GM19025 (cell line): ENCODE measurements at regions not wholly inside any gene's neighbourhood (a gene's known extent, or its start where the extent isn't known, plus 50 kb on each side); places are given as distances from the start of the nearest gene placed in this dataset.

Experiments used
- ATAC-seq: cut with Tn5 transposase; IDR thresholded peaks from one replicate; pipeline ENCODE4 v1.9.1; 2021; ENCODE audit warnings: mild to moderate bottlenecking, low read depth, moderate library complexity; ENCODE audit not compliant: unreplicated experiment

DNA sequence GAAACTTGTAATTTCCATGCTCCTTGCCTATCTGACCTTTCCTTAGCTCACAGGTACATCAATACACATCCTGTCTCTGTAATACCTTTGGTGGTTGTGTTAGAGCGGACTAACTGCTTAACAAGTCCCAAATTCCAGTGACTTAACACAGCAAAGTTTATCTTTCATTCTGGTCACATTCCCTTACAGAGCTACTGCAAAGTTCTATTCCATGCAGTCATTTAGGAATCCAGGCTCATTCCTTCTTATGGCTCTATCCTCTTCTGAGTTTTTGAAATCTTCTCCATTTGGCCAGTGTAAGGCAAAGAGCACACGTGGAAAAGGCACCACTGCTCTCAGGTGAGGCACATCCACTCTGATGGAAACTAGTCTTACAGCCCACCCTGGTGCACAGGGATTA, 238.6 kb upstream of the ANKRD55 start:
- ATAC-seq, result no peak

- ATAC-seq, result no peak
Observed at GRCh38 chr5:56470007-56470406, 236.9 kb upstream of the ANKRD55 start.

DNA sequence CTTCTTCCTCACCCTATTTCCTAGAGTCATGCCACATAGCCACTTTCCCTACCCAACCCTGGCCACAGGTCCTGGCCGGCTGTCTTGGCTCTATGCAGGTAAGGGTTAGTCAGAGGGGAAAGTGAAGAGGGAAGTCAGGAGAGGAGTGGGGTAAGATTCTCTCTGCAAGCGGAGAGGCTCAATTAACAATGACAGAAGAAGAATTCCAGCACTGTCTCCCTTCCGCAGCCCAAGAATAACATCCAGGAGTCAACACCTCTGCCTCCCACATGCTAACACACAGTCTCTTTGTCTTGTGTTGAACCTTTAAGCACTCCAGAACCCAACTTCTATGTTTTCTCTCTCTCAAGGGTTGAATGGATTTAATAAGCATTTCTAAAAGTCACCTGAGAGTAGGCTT, 235.1 kb upstream of the ANKRD55 start:
- ATAC-seq, result no peak

DNA sequence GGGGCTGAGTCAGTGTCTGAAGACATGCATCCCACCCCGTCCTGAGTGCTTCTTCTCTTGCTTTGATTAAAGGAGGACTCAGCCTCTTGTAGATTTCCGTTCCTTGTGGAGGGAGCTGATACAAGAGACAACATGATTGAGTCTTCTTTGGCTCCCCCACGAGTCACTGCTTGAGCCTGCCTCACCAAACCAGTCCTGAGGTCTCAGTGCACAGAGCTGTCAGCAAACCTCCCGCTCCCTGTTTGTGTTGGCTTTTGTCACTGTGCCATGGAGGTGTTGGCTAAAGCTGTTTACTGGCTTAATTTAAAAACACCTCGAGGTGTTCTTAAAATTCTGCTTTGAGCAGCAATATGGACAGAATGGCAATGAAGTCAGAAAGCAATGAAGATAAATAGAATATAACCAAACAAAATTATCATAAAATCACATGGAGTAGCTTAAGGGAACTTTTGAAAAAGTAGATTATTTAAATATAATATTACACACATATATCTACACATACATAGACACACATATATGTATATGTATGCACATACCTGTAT, 234.1 kb upstream of the ANKRD55 start:
- ATAC-seq, result no peak

GRCh38 chr5:56466136-56466816, 233.1 kb upstream of the ANKRD55 start:
- ATAC-seq, result no peak

GRCh38 chr5:56465769-56466135, 232.6 kb upstream of the ANKRD55 start:
- ATAC-seq, result no peak

DNA sequence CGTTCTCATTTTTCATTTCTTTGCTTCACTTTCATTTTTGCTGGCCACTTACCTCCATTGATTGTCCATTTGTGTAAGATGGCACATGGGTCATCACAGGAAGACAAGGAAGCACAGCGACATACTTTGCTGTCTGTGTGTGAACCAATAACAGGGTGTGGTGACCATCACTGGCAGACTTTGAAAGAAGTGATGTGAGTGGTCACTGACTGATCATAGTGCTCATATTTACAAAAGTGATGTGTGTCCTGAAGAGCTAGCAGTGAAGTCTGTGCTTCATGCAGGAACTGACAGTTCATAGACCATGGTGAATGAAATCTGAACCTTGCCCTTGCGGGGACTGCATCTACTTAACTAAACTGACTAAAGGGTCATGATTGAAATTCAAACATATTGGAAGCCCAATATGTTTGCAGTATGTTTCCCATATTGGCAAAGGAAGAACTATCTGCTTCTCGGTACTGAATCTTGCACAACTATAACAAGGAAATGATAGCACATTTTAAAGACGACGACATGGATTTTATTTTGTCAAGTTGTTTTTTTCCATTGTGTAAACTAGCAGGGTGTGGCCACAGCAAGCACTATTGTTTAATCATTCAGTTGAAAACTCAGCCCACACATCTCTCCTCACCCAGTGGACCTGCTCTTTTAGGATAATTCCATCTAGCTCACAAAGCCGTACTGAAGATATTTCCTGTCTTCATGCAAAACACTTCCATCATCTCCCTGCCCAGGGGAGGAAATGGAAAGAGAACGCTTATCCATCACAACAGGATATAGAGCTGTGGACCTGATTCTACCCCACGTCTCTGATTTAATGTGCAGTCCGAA, 232.0 kb upstream of the ANKRD55 start:
- ATAC-seq, result no peak

DNA sequence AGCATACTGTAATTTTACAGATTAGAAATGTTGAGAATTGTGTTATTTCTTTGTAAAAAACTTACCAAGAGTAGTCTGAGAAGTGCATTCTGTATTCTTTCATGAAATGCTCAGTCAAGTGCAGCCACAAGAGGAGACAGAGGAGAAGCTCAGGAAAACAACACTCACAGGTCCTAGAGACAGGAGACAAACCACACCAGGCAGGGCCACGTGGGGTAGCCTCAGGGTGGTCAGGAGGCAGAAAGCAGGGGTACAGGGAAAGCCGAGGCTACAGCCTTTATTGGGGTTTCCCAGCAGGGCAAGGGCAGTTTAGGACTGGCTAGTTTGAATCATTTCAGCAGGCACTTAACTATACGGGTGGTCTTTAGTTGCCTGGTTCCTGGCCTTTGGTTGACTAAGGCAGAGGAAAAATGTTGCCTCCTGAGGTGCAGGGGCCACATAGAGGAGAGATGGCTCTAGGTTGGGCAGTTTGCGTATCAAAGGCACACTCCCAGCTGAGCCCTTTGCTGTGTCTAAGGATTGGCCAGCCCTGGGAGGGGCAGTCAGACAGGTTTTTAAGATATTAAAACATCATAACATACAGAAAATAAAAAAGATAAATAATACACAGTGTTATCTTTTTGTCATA, 230.9 kb upstream of the ANKRD55 start:
- no peak for ATAC-seq

GRCh38 chr5:56461584-56461983, 228.5 kb upstream of the ANKRD55 start:
- ATAC-seq, result no peak

DNA sequence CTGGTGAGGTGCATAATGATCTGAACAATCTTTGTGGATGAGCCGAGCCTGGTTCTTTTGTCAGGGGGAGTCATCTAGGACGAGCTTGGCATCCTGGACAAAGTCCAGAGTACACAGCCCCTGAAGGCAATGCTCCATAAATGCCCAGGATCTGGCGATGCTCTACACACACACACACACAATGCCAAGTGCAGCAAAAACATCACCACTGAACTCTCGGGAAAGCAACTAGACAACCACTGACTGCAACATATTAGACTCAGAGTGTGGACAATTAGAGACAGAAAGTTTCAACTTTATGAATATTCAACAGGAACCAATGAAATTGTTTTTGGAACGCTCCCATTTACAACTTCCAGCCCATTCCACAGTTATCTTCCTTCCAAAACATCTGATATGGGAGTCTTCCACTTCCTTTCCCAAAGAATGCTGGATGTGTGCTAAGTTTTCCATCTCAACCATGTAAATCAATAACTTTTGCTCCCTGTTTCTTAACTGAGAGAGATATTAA, 227.6 kb upstream of the ANKRD55 start:
- no peak for ATAC-seq

GRCh38 chr5:56460195-56460546, 227.0 kb upstream of the ANKRD55 start:
- ATAC-seq, result no peak

DNA sequence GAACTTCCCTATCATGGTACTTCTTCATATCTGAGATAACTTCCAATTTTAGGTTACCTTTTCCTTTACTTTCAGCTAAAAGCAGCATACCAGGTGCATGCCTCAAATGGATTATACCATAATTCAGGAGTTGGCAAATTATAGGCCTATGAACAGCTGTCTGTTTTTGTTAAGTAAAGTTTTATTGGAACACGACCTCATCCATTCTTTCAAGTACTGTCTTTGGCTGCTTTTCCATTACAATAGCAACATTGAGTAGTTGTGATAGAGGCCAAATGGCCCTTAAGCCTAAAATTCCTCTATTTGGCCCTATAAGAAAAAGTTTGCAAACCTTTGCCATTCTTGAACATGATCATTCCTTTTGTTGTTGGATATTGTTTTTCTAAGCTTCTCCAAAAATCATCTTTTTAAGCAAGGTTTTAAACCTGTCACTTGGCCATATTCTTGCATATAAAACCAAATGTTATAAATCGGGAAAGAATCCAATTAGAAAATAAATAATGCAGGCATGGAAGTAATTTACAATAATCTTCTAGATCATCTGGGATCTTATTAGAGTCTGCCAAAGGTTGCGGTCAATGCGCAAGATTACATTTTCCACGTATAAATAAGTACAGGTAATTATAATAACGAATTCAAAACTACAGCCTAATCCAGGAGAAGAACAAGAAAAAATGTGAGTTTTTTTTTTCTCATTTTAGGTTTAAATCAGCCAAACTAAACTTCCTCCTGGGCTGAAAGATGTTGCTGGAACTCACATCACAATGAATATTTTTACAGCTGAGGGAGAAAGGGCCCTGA, 226.5 kb upstream of the ANKRD55 start:
- ATAC-seq, result no peak

DNA sequence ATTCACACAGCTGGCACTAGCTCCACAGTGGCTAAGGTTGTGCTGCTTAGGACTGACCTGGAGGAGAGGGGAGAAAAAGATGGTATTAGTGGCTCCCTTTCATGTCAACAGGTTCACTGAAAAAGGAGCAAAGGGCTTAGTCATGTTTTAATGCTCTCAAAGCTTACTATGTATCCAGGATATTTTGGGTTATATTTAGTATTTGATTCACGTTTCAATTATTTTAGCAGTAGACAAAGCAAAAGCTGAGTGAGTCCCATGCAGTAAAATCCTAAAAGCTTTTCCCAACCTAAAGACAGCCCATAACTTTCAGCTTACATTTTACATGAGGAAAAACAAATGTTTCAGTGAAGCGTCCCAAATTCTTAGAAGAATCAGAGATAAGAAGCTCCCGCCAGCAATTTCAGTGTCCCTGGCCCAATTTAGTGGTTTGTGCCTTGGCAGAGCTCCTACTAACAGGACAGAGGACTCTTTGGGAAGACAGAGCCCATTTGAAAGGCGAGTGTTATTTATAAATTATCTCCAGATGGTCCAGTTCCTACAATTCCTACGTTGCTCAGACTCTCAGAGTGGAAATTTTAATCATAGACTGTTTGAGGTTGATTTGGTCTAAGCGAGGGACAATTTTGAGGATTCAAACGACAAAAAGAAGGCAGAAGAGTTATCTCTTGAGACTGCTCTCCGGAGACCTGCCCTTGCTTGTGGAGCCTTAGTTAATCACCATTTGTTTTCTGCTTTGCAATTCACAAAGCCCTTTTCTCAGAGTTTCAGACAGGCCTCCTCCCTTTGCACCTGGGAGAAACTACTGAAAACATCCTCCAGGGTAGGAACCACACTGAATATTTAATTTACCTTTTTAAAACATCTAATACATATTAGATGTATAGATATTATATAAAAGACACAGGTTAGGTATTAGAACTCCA, 225.0 kb upstream of the ANKRD55 start:
- ATAC-seq, result no peak

- ATAC-seq, result no peak
Observed at GRCh38 chr5:56456002-56456401, 222.9 kb upstream of the ANKRD55 start.

GRCh38 chr5:56455417-56455816, 222.3 kb upstream of the ANKRD55 start:
- ATAC-seq, result no peak

DNA sequence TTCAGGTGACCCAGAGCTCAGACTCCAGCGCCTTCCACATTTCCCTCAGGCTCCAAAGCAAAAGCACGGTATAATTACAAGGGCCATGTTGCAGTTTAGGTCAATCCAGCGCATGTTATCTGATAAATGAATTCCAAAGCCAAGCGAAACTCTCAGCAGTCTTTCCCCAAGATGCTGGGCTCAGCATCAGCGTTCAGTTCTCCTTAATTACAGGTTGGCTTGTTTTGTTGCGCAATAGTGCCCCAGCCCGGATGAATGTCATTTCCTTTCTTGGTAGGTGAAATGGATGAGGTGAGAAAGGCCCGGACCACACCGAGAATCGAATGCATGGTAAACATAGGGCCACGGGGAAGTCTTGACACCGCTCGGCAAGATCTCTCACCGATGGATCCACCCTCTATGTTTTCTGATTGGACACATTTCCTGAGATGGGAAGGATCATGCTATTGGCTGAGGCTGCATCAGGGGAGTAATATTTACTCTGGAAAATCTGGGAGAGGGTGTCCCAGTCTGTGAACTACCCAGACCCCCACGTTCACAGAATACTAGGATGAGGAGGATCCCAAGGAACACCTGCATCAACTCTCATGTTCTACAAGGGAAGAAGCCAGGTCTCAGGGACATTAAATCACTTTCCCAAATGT, 221.2 kb upstream of the ANKRD55 start:
- no peak for ATAC-seq

DNA sequence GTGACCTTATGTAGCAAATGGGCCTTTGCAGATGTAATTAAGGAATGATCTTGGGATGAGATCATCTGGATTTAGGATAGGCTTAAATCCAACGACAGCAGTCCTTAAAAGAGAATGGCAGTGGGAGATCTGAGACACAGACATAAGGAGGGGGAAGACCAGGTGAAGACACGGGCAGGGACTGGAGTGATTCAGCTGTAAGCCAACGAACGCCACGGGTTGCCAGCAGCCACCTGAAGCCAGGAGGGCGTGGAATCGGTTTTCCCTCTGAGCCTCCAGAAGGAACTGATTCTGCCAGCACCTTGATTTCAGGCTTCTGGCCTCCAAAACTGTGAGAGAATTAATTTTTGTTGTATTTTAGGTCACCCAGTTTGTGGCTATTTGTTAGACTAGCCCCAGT, 218.6 kb upstream of the ANKRD55 start:
- ATAC-seq, result no peak

- ATAC-seq, result no peak
Observed at GRCh38 chr5:56450766-56451165, 217.6 kb upstream of the ANKRD55 start.

DNA sequence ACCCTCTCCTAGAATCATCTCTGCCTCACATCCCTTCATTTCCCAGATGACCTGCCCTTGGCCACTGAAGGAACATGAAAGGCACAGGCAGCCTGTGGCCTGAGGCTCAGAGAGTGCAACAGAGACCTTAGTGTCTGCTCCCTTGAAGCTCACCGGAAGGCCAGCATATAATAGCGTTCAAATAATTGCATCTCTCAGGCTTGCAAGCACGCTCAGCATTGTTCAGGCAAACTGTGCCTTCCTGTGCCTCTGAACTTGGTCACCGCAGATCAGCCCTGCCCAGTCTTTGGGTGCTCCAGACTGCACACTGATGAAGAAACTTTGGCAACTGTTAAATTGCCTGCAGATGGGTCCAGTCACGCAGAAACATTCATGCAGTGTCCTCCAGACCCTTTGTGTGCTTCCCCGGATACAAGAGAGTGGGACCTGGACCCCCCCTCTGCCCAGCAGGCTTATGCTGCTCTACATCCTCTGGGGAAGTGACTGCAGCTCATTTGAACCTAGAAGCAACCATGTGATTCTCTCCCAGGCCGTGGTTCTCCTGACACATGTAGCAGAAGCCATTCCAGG, 216.0 kb upstream of the ANKRD55 start:
- no peak for ATAC-seq
